ENCODE measurements at regions not wholly inside any gene's neighbourhood (a gene's known extent, or its start where the extent isn't known, plus 50 kb on each side); places are given as distances from the start of the nearest gene placed in this dataset.
"Not testable (repeated sequence)": the region's sequence is repeated elsewhere in the genome, so short reads cannot be mapped to it uniquely, and the experiment has no call there.

DNA sequence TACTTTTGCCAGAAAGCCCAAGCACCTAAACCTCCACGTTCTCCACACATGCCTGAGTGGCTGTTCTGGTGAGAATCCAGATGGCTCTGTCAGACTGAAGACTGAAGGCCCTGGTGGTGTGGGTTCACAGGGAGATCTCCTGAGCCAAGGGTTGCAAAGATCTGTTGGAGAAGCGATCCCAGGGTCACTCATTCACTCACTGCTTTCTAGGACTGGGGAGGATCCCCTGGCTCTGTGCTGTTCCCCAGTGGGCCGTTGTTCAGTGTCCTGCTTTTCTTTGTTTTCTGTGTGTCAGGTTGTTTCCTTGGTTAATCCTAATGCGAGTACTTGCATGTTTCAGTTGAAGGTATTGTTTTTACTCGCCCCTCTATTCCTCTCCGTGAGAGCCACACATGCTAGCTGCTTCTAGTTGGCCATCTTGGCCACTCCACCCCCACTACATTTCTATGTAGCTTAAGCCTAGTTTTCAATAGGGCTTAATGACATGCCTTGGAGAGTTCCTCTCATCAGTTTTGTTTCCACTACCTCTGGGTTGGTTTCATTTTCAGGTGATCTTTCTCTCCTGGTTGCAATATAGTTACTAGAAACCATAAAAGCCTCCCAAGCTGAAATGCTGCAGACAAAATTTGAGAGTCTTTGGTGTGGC lies 144.5 kb upstream of the SLC38A2 start:
- Histone ChIP-seq H3K9me3 (no peaks in the 10 kb centered on the region), H3K36me3 (ENCODE audit: control insufficient read depth in 2 of 2, extremely low read depth in 1 of 2, insufficient read depth in 1 of 2, low read length in 1 of 2) (no peaks in the 10 kb centered on the region), H3K27ac (ENCODE audit: low read length) (no peak overlapping the region), H3K4me3 (ENCODE audit: control insufficient read depth in 1 of 2, extremely low read depth in 1 of 2, low read length in 1 of 2) (no peak overlapping the region), H3K27me3 (replicated peaks in 1 of 2; ENCODE audit: control insufficient read depth in 2 of 2, extremely low read depth in 1 of 2, insufficient read depth in 2 of 2, low read length in 1 of 2) (peaks cover 0 to 2% of the 10 kb centered on the region in 2 experiments), H3K4me1 (ENCODE audit: control insufficient read depth in 1 of 2, extremely low read depth in 1 of 2, insufficient read depth in 2 of 2, low read length in 2 of 2) (peaks cover 10 to 17% of the 10 kb centered on the region in 2 experiments)
- no peaks in the 10 kb centered on the region for H3K27me3 Mint-ChIP-seq
- whole genome bisulfite sequencing (ENCODE audit: insufficient coverage) = 80% methylated on average over 1 of the region's 6 CpGs
- no peaks in the 10 kb centered on the region for H3K36me3 Mint-ChIP-seq
- peak; percentile 51 to 71 (median 58) for ATAC-seq (replicated peaks in 1 of 4)
- peak overlapping the region; percentile 64 to 87 for H3K27ac Mint-ChIP-seq
- DNase-seq = peak in 1 of 35 experiments; percentile 14
- no peaks in the 10 kb centered on the region for H3K9me3 Mint-ChIP-seq
- peak overlapping the region; percentile 29 to 46 (median 36) for H3K4me3 Mint-ChIP-seq
- POLR2A ChIA-PET = no interaction called here
- CTCF ChIA-PET = interaction anchor here (0.6 to 0.9 kb wide), 2 partner anchors 144 to 166 kb away, joined by 3 to 4 read pairs; no protein-coding TSS in a partner anchor
- peaks cover 51 to 61% (median 59%) of the 10 kb centered on the region in 3 donors for H3K4me1 Mint-ChIP-seq

- peaks cover 0 to 2% of the 10 kb centered on the region in 2 experiments for H3K27me3 ChIP-seq (replicated peaks in 1 of 2; ENCODE audit: control insufficient read depth in 2 of 2, extremely low read depth in 1 of 2, insufficient read depth in 2 of 2, low read length in 1 of 2)
- H3K9me3 ChIP-seq = no peaks in the 10 kb centered on the region
- H3K27ac Mint-ChIP-seq = no peak overlapping the region
- no peak overlapping the region for H3K4me3 ChIP-seq (ENCODE audit: control insufficient read depth in 1 of 2, extremely low read depth in 1 of 2, low read length in 1 of 2)
- ATAC-seq (replicated peaks in 1 of 4) (no peak), DNase-seq (no peak)
- POLR2A ChIA-PET = no interaction called here
- no peaks in the 10 kb centered on the region for H3K9me3 Mint-ChIP-seq
- peaks cover 10 to 16% of the 10 kb centered on the region in 2 experiments for H3K4me1 ChIP-seq (ENCODE audit: control insufficient read depth in 1 of 2, extremely low read depth in 1 of 2, insufficient read depth in 2 of 2, low read length in 2 of 2)
- peaks cover 49 to 57% (median 57%) of the 10 kb centered on the region in 3 donors for H3K4me1 Mint-ChIP-seq
- no peaks in the 10 kb centered on the region for H3K36me3 Mint-ChIP-seq
- H3K36me3 ChIP-seq (ENCODE audit: control insufficient read depth in 2 of 2, extremely low read depth in 1 of 2, insufficient read depth in 1 of 2, low read length in 1 of 2) = no peaks in the 10 kb centered on the region
- no peaks in the 10 kb centered on the region for H3K27me3 Mint-ChIP-seq
- WGBS (ENCODE audit: insufficient coverage) = 100% methylated on average over 2 of the region's 5 CpGs
- no peak overlapping the region for H3K4me3 Mint-ChIP-seq
- no peak overlapping the region for H3K27ac ChIP-seq (ENCODE audit: low read length)
- CTCF ChIA-PET = interaction anchor here (0.6 to 0.9 kb wide), 3 partner anchors 52 to 165 kb away, joined by 3 to 4 read pairs (median 3); no protein-coding TSS in a partner anchor
Observed at GRCh38 chr12:46516238-46516932, 143.8 kb upstream of the SLC38A2 start.

GRCh38 chr12:46515829-46516228 lies 143.3 kb upstream of the SLC38A2 start:
- H3K27me3 ChIP-seq (replicated peaks in 1 of 2; ENCODE audit: control insufficient read depth in 2 of 2, extremely low read depth in 1 of 2, insufficient read depth in 2 of 2, low read length in 1 of 2) = peaks cover 0 to 2% of the 10 kb centered on the region in 2 experiments
- no peak for ATAC-seq (replicated peaks in 1 of 4)
- no peak overlapping the region for H3K4me3 ChIP-seq (ENCODE audit: control insufficient read depth in 1 of 2, extremely low read depth in 1 of 2, low read length in 1 of 2)
- peaks cover 10 to 16% of the 10 kb centered on the region in 2 experiments for H3K4me1 ChIP-seq (ENCODE audit: control insufficient read depth in 1 of 2, extremely low read depth in 1 of 2, insufficient read depth in 2 of 2, low read length in 2 of 2)
- H3K4me1 Mint-ChIP-seq = peaks cover 46 to 57% (median 54%) of the 10 kb centered on the region in 3 donors
- 100% methylated on average over 1 of the region's 1 CpG for WGBS (ENCODE audit: insufficient coverage)
- peaks cover 3% of the 10 kb centered on the region for H3K36me3 Mint-ChIP-seq
- no peak for DNase-seq
- CTCF ChIA-PET = interaction anchor here in 1 of 2 donors (0.6 kb wide), 1 partner anchor 52 kb away, joined by 3 read pairs; no protein-coding TSS in a partner anchor
- H3K27ac ChIP-seq (ENCODE audit: low read length) = no peak overlapping the region
- no peak overlapping the region for H3K4me3 Mint-ChIP-seq
- H3K36me3 ChIP-seq (ENCODE audit: control insufficient read depth in 2 of 2, extremely low read depth in 1 of 2, insufficient read depth in 1 of 2, low read length in 1 of 2) = no peaks in the 10 kb centered on the region
- POLR2A ChIA-PET = no interaction called here
- no peak overlapping the region for H3K27ac Mint-ChIP-seq
- H3K27me3 Mint-ChIP-seq = no peaks in the 10 kb centered on the region
- H3K9me3 ChIP-seq = no peaks in the 10 kb centered on the region
- H3K9me3 Mint-ChIP-seq = peaks cover 0 to 4% (median 4%) of the 10 kb centered on the region in 3 donors

- Histone ChIP-seq H3K4me1 (ENCODE audit: control insufficient read depth in 1 of 2, extremely low read depth in 1 of 2, insufficient read depth in 2 of 2, low read length in 2 of 2) (peaks cover 10 to 16% of the 10 kb centered on the region in 2 experiments), H3K27me3 (replicated peaks in 1 of 2; ENCODE audit: control insufficient read depth in 2 of 2, extremely low read depth in 1 of 2, insufficient read depth in 2 of 2, low read length in 1 of 2) (peaks cover 0 to 2% of the 10 kb centered on the region in 2 experiments), H3K9me3 (no peaks in the 10 kb centered on the region), H3K36me3 (ENCODE audit: control insufficient read depth in 2 of 2, extremely low read depth in 1 of 2, insufficient read depth in 1 of 2, low read length in 1 of 2) (no peaks in the 10 kb centered on the region), H3K27ac (ENCODE audit: low read length) (no peak overlapping the region), H3K4me3 (ENCODE audit: control insufficient read depth in 1 of 2, extremely low read depth in 1 of 2, low read length in 1 of 2) (no peak overlapping the region)
- ChIA-PET CTCF (interaction anchor here (0.6 to 0.7 kb wide), 2 partner anchors 123 to 1649 kb away, joined by 3 read pairs; no protein-coding TSS in a partner anchor), POLR2A (no interaction called here)
- ATAC-seq (replicated peaks in 1 of 4) = no peak
- no peak overlapping the region for H3K27ac Mint-ChIP-seq
- H3K4me3 Mint-ChIP-seq = no peak overlapping the region
- peaks cover 3% of the 10 kb centered on the region for H3K36me3 Mint-ChIP-seq
- no peaks in the 10 kb centered on the region for H3K27me3 Mint-ChIP-seq
- peaks cover 3 to 12% (median 11%) of the 10 kb centered on the region in 3 donors for H3K9me3 Mint-ChIP-seq
- 86% methylated on average over 1 of the region's 2 CpGs for WGBS (ENCODE audit: insufficient coverage)
- H3K4me1 Mint-ChIP-seq = peaks cover 46 to 57% (median 54%) of the 10 kb centered on the region in 3 donors
- no peak for DNase-seq
Observed at GRCh38 chr12:46514886-46515285, 142.3 kb upstream of the SLC38A2 start.

DNA sequence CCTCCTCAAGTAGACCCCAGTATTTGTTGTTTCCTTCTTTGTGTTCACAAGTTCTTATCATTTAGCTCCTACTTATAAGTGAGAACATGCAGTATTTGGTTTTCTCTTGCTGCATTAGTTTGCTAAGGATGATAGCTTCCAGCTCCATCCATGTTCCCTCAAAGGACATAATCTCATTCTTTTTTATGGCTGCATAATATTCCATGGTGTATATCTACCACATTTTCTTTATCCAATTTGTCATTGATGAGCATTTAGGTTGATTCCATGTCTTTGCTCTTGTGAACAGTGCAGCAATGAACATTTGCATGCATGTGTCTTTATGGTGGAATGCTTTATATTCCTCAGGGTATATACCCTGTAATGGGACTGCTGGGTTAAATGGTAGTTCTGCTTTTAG lies 137.7 kb upstream of the SLC38A2 start:
- H3K36me3 ChIP-seq (ENCODE audit: control insufficient read depth in 2 of 2, extremely low read depth in 1 of 2, insufficient read depth in 1 of 2, low read length in 1 of 2); H3K4me3 Mint-ChIP-seq; H3K4me3 ChIP-seq (ENCODE audit: control insufficient read depth in 1 of 2, extremely low read depth in 1 of 2, low read length in 1 of 2); POLR2A ChIA-PET; ATAC-seq (replicated peaks in 1 of 4); H3K9me3 ChIP-seq; H3K27me3 ChIP-seq (replicated peaks in 1 of 2; ENCODE audit: control insufficient read depth in 2 of 2, extremely low read depth in 1 of 2, insufficient read depth in 2 of 2, low read length in 1 of 2); H3K27ac Mint-ChIP-seq; H3K4me1 ChIP-seq (ENCODE audit: control insufficient read depth in 1 of 2, extremely low read depth in 1 of 2, insufficient read depth in 2 of 2, low read length in 2 of 2); H3K27ac ChIP-seq (ENCODE audit: low read length); DNase-seq; H3K27me3 Mint-ChIP-seq: not testable (repeated sequence)
- Mint-ChIP-seq H3K4me1 (peaks cover 34 to 39% (median 34%) of the 10 kb centered on the region in 3 donors), H3K36me3 (peaks cover 18% of the 10 kb centered on the region), H3K9me3 (peaks cover 13 to 35% (median 22%) of the 10 kb centered on the region in 3 donors)
- CTCF ChIA-PET = interaction anchor here in 1 of 2 donors (0.6 kb wide), 1 partner anchor 385 kb away, joined by 3 read pairs; no protein-coding TSS in a partner anchor

- peaks cover 23 to 28% (median 23%) of the 10 kb centered on the region in 3 donors for H3K4me1 Mint-ChIP-seq
- H3K27ac Mint-ChIP-seq = no peak overlapping the region
- H3K36me3 Mint-ChIP-seq = peaks cover 18% of the 10 kb centered on the region
- Histone ChIP-seq H3K27me3 (replicated peaks in 1 of 2; ENCODE audit: control insufficient read depth in 2 of 2, extremely low read depth in 1 of 2, insufficient read depth in 2 of 2, low read length in 1 of 2) (no peaks in the 10 kb centered on the region), H3K4me1 (ENCODE audit: control insufficient read depth in 1 of 2, extremely low read depth in 1 of 2, insufficient read depth in 2 of 2, low read length in 2 of 2) (peaks cover 0 to 6% of the 10 kb centered on the region in 2 experiments), H3K9me3 (peaks cover 9% of the 10 kb centered on the region), H3K36me3 (ENCODE audit: control insufficient read depth in 2 of 2, extremely low read depth in 1 of 2, insufficient read depth in 1 of 2, low read length in 1 of 2) (no peaks in the 10 kb centered on the region), H3K27ac (ENCODE audit: low read length) (no peak overlapping the region), H3K4me3 (ENCODE audit: control insufficient read depth in 1 of 2, extremely low read depth in 1 of 2, low read length in 1 of 2) (no peak overlapping the region)
- DNase-seq = no peak
- POLR2A ChIA-PET = interaction anchor here in 1 of 2 donors (0.6 kb wide), 1 partner anchor 15 kb away, joined by 3 read pairs; no protein-coding TSS in a partner anchor
- peaks cover 13 to 38% (median 22%) of the 10 kb centered on the region in 3 donors for H3K9me3 Mint-ChIP-seq
- no CpG with 5 or more reads among the region's 1 CpG for WGBS (ENCODE audit: insufficient coverage)
- no peak overlapping the region for H3K4me3 Mint-ChIP-seq
- ATAC-seq (replicated peaks in 1 of 4) = no peak
- CTCF ChIA-PET = no interaction called here
- no peaks in the 10 kb centered on the region for H3K27me3 Mint-ChIP-seq
Observed at GRCh38 chr12:46509135-46509534, 136.6 kb upstream of the SLC38A2 start.
